Ishikawa (cell line): ENCODE measurements at regions not wholly inside any gene's neighbourhood (a gene's known extent, or its start where the extent isn't known, plus 50 kb on each side); places are given as distances from the start of the nearest gene placed in this dataset.

Experiments used
- CEBPB ChIP-seq: IDR thresholded peaks from 2 replicates; pipeline ENCODE4 v1.6.1; 2012
- CREB1 ChIP-seq: IDR thresholded peaks from 2 replicates; pipeline ENCODE4 v1.6.1; 2012; ENCODE audit warnings: low read depth
- EGR1 ChIP-seq: IDR thresholded peaks from 2 replicates; pipeline ENCODE4 v1.6.1; 2012
- EP300 ChIP-seq: IDR thresholded peaks from 2 replicates; pipeline ENCODE4 v1.6.1; 2012; ENCODE audit warnings: borderline replicate concordance
- FOXM1 ChIP-seq: IDR thresholded peaks from 2 replicates; pipeline ENCODE4 v1.6.1; 2012; ENCODE audit warnings: low read depth, borderline replicate concordance
- MAX ChIP-seq: IDR thresholded peaks from 2 replicates; pipeline ENCODE4 v1.6.1; 2012
- NFIC ChIP-seq: IDR thresholded peaks from 2 replicates; pipeline ENCODE4 v1.6.1; 2012
- RAD21 ChIP-seq: IDR thresholded peaks from 2 replicates; pipeline ENCODE4 v1.6.1; 2012; ENCODE audit warnings: low read depth
- REST ChIP-seq: IDR thresholded peaks from 2 replicates; pipeline ENCODE4 v1.6.1; 2012; ENCODE audit warnings: low read depth, mild to moderate bottlenecking
- TAF1 ChIP-seq: IDR thresholded peaks from 2 replicates; pipeline ENCODE4 v1.6.1; 2012; ENCODE audit warnings: low read depth, mild to moderate bottlenecking
- TCF12 ChIP-seq: IDR thresholded peaks from 2 replicates; pipeline ENCODE4 v1.6.1; 2012; ENCODE audit warnings: low read depth
- TEAD4 ChIP-seq: IDR thresholded peaks from 2 replicates; pipeline ENCODE4 v1.6.1; 2012
- USF1 ChIP-seq: IDR thresholded peaks from 2 replicates; pipeline ENCODE4 v1.6.1; 2012
- YY1 ChIP-seq: IDR thresholded peaks from 2 replicates; pipeline ENCODE4 v1.6.1; 2012; ENCODE audit warnings: low read depth
- ZBTB7A ChIP-seq: IDR thresholded peaks from 2 replicates; pipeline ENCODE4 v1.6.1; 2012; ENCODE audit warnings: low read depth

- no peak for TF ChIP-seq RAD21
- TF ChIP-seq USF1: no peak
- no peak for TF ChIP-seq TEAD4
- no peak for TF ChIP-seq EGR1
- TF ChIP-seq TAF1: no peak
- no peak for TF ChIP-seq NFIC
- TF ChIP-seq CREB1: no peak
- TF ChIP-seq MAX: no peak
- TF ChIP-seq ZBTB7A: no peak
- no peak for TF ChIP-seq FOXM1
- TF ChIP-seq REST: no peak
- TF ChIP-seq CEBPB: no peak
Measured at GRCh38 chr2:79250656-79251055, 91.1 kb upstream of the REG3A start.

- no peak for TF ChIP-seq CEBPB
Measured at GRCh38 chr2:79248776-79249175, 89.2 kb upstream of the REG3A start.

- TF ChIP-seq TAF1: no peak
- TF ChIP-seq EGR1: no peak
- no peak for TF ChIP-seq YY1
- no peak for TF ChIP-seq CEBPB
- TF ChIP-seq CREB1: no peak
- TF ChIP-seq EP300: no peak
- TF ChIP-seq MAX: no peak
- TF ChIP-seq REST: no peak
- no peak for TF ChIP-seq TEAD4
- no peak for TF ChIP-seq USF1
- no peak for TF ChIP-seq ZBTB7A
- TF ChIP-seq FOXM1: no peak
- no peak for TF ChIP-seq NFIC
- TF ChIP-seq TCF12: no peak
- no peak for TF ChIP-seq RAD21
Measured at GRCh38 chr2:79235135-79235534, 75.6 kb upstream of the REG3A start.

GRCh38 chr2:79223539-79223938 lies 64.0 kb upstream of the REG3A start:
- TF ChIP-seq TAF1: no peak
- no peak for TF ChIP-seq EGR1
- TF ChIP-seq FOXM1: no peak
- no peak for TF ChIP-seq RAD21
- TF ChIP-seq TEAD4: no peak
- no peak for TF ChIP-seq CEBPB
- TF ChIP-seq CREB1: no peak
- no peak for TF ChIP-seq YY1
- no peak for TF ChIP-seq TCF12
- TF ChIP-seq EP300: no peak
- no peak for TF ChIP-seq USF1
- no peak for TF ChIP-seq NFIC
- no peak for TF ChIP-seq MAX
- TF ChIP-seq REST: no peak
- no peak for TF ChIP-seq ZBTB7A
